ENCODE measurements at regions not wholly inside any gene's neighbourhood (a gene's known extent, or its start where the extent isn't known, plus 50 kb on each side); places are given as distances from the start of the nearest gene placed in this dataset.

- Histone ChIP-seq H3K36me3 (ENCODE audit: insufficient read depth, low read length) (no peaks in the 10 kb centered on the region), H3K79me2 (ENCODE audit: control insufficient read depth, insufficient read depth, low read length, unreplicated experiment) (no peaks in the 10 kb centered on the region), H3K27me3 (ENCODE audit: insufficient read depth, low read length) (no peaks in the 10 kb centered on the region), H3K4me3 (ENCODE audit: low read depth, low read length) (no peak overlapping the region), H3K4me1 (ENCODE audit: control insufficient read depth, insufficient read depth, low read length, unreplicated experiment) (peaks cover under 1% of the 10 kb centered on the region), H3K27ac (ENCODE audit: low read depth, low read length) (no peak overlapping the region), H2AFZ (ENCODE audit: low read length, unreplicated experiment) (no peak overlapping the region)
Measured at GRCh38 chr17:69822314-69822875, 252.6 kb upstream of the KCNJ16 start.

GRCh38 chr17:69828087-69828486 lies 246.9 kb upstream of the KCNJ16 start:
- Histone ChIP-seq H3K4me1 (ENCODE audit: control insufficient read depth, insufficient read depth, low read length, unreplicated experiment) (peaks cover 16% of the 10 kb centered on the region), H3K36me3 (ENCODE audit: insufficient read depth, low read length) (no peaks in the 10 kb centered on the region), H2AFZ (ENCODE audit: low read length, unreplicated experiment) (no peak overlapping the region), H3K79me2 (ENCODE audit: control insufficient read depth, insufficient read depth, low read length, unreplicated experiment) (no peaks in the 10 kb centered on the region), H3K27me3 (ENCODE audit: insufficient read depth, low read length) (no peaks in the 10 kb centered on the region), H3K4me3 (ENCODE audit: low read depth, low read length) (no peak overlapping the region), H3K27ac (ENCODE audit: low read depth, low read length) (peak overlapping the region; percentile 20; the same call in 1 of the 2 replicates)

GRCh38 chr17:69834494-69834893 lies 240.5 kb upstream of the KCNJ16 start:
- Histone ChIP-seq H2AFZ (ENCODE audit: low read length, unreplicated experiment) (no peak overlapping the region), H3K36me3 (ENCODE audit: insufficient read depth, low read length) (no peaks in the 10 kb centered on the region), H3K4me1 (ENCODE audit: control insufficient read depth, insufficient read depth, low read length, unreplicated experiment) (peaks cover 5% of the 10 kb centered on the region), H3K4me3 (ENCODE audit: low read depth, low read length) (no peak overlapping the region), H3K27me3 (ENCODE audit: insufficient read depth, low read length) (no peaks in the 10 kb centered on the region), H3K79me2 (ENCODE audit: control insufficient read depth, insufficient read depth, low read length, unreplicated experiment) (no peaks in the 10 kb centered on the region), H3K27ac (ENCODE audit: low read depth, low read length) (no peak overlapping the region)

GRCh38 chr17:69851736-69852135 lies 223.3 kb upstream of the KCNJ16 start:
- H3K4me3 ChIP-seq (ENCODE audit: low read depth, low read length): no peak overlapping the region

GRCh38 chr17:69853541-69854224 lies 221.3 kb upstream of the KCNJ16 start:
- Histone ChIP-seq H3K4me3 (ENCODE audit: low read depth, low read length) (no peak overlapping the region), H3K4me1 (ENCODE audit: control insufficient read depth, insufficient read depth, low read length, unreplicated experiment) (peaks cover 21% of the 10 kb centered on the region), H3K36me3 (ENCODE audit: insufficient read depth, low read length) (no peaks in the 10 kb centered on the region), H3K79me2 (ENCODE audit: control insufficient read depth, insufficient read depth, low read length, unreplicated experiment) (no peaks in the 10 kb centered on the region), H3K27me3 (ENCODE audit: insufficient read depth, low read length) (no peaks in the 10 kb centered on the region), H2AFZ (ENCODE audit: low read length, unreplicated experiment) (no peak overlapping the region), H3K27ac (ENCODE audit: low read depth, low read length) (no peak overlapping the region)

More at GRCh38 chr17:69851736-69852135, 223.3 kb upstream of the KCNJ16 start:
- H3K4me1 ChIP-seq (ENCODE audit: control insufficient read depth, insufficient read depth, low read length, unreplicated experiment): peaks cover 16% of the 10 kb centered on the region
- no peaks in the 10 kb centered on the region for H3K79me2 ChIP-seq (ENCODE audit: control insufficient read depth, insufficient read depth, low read length, unreplicated experiment)
- H3K27ac ChIP-seq (ENCODE audit: low read depth, low read length): no peak overlapping the region
- H2AFZ ChIP-seq (ENCODE audit: low read length, unreplicated experiment): no peak overlapping the region
- no peaks in the 10 kb centered on the region for H3K36me3 ChIP-seq (ENCODE audit: insufficient read depth, low read length)
- no peaks in the 10 kb centered on the region for H3K27me3 ChIP-seq (ENCODE audit: insufficient read depth, low read length)

GRCh38 chr17:69854225-69854780 lies 220.7 kb upstream of the KCNJ16 start:
- H3K27me3 ChIP-seq (ENCODE audit: insufficient read depth, low read length): no peaks in the 10 kb centered on the region
- H3K4me3 ChIP-seq (ENCODE audit: low read depth, low read length): no peak overlapping the region
- no peak overlapping the region for H2AFZ ChIP-seq (ENCODE audit: low read length, unreplicated experiment)
- H3K27ac ChIP-seq (ENCODE audit: low read depth, low read length): no peak overlapping the region
- H3K79me2 ChIP-seq (ENCODE audit: control insufficient read depth, insufficient read depth, low read length, unreplicated experiment): no peaks in the 10 kb centered on the region
- peaks cover 21% of the 10 kb centered on the region for H3K4me1 ChIP-seq (ENCODE audit: control insufficient read depth, insufficient read depth, low read length, unreplicated experiment)
- H3K36me3 ChIP-seq (ENCODE audit: insufficient read depth, low read length): no peaks in the 10 kb centered on the region

GRCh38 chr17:69856946-69857345 lies 218.1 kb upstream of the KCNJ16 start:
- peak overlapping the region; percentile 58 for H3K27ac ChIP-seq (ENCODE audit: low read depth, low read length)
- no peaks in the 10 kb centered on the region for H3K27me3 ChIP-seq (ENCODE audit: insufficient read depth, low read length)
- H3K4me1 ChIP-seq (ENCODE audit: control insufficient read depth, insufficient read depth, low read length, unreplicated experiment): peaks cover 21% of the 10 kb centered on the region
- H3K79me2 ChIP-seq (ENCODE audit: control insufficient read depth, insufficient read depth, low read length, unreplicated experiment): no peaks in the 10 kb centered on the region
- no peaks in the 10 kb centered on the region for H3K36me3 ChIP-seq (ENCODE audit: insufficient read depth, low read length)
- no peak overlapping the region for H2AFZ ChIP-seq (ENCODE audit: low read length, unreplicated experiment)
- no peak overlapping the region for H3K4me3 ChIP-seq (ENCODE audit: low read depth, low read length)

GRCh38 chr17:69857412-69857835 lies 217.6 kb upstream of the KCNJ16 start:
- H3K27me3 ChIP-seq (ENCODE audit: insufficient read depth, low read length): no peaks in the 10 kb centered on the region
- H3K4me1 ChIP-seq (ENCODE audit: control insufficient read depth, insufficient read depth, low read length, unreplicated experiment): peaks cover 21% of the 10 kb centered on the region
- H3K27ac ChIP-seq (ENCODE audit: low read depth, low read length): peak overlapping the region; percentile 58
- no peaks in the 10 kb centered on the region for H3K36me3 ChIP-seq (ENCODE audit: insufficient read depth, low read length)
- H2AFZ ChIP-seq (ENCODE audit: low read length, unreplicated experiment): no peak overlapping the region
- no peaks in the 10 kb centered on the region for H3K79me2 ChIP-seq (ENCODE audit: control insufficient read depth, insufficient read depth, low read length, unreplicated experiment)
- no peak overlapping the region for H3K4me3 ChIP-seq (ENCODE audit: low read depth, low read length)

GRCh38 chr17:69858460-69858859 lies 216.6 kb upstream of the KCNJ16 start:
- H3K36me3 ChIP-seq (ENCODE audit: insufficient read depth, low read length): no peaks in the 10 kb centered on the region
- H3K79me2 ChIP-seq (ENCODE audit: control insufficient read depth, insufficient read depth, low read length, unreplicated experiment): no peaks in the 10 kb centered on the region
- no peak overlapping the region; the same call in 1 of the 2 replicates for H3K27ac ChIP-seq (ENCODE audit: low read depth, low read length)
- peaks cover 21% of the 10 kb centered on the region for H3K4me1 ChIP-seq (ENCODE audit: control insufficient read depth, insufficient read depth, low read length, unreplicated experiment)
- H2AFZ ChIP-seq (ENCODE audit: low read length, unreplicated experiment): no peak overlapping the region
- H3K4me3 ChIP-seq (ENCODE audit: low read depth, low read length): no peak overlapping the region
- H3K27me3 ChIP-seq (ENCODE audit: insufficient read depth, low read length): no peaks in the 10 kb centered on the region

GRCh38 chr17:69860142-69860680 lies 214.8 kb upstream of the KCNJ16 start:
- Histone ChIP-seq H3K36me3 (ENCODE audit: insufficient read depth, low read length) (no peaks in the 10 kb centered on the region), H3K79me2 (ENCODE audit: control insufficient read depth, insufficient read depth, low read length, unreplicated experiment) (no peaks in the 10 kb centered on the region), H2AFZ (ENCODE audit: low read length, unreplicated experiment) (no peak overlapping the region), H3K4me1 (ENCODE audit: control insufficient read depth, insufficient read depth, low read length, unreplicated experiment) (peaks cover 14% of the 10 kb centered on the region), H3K27ac (ENCODE audit: low read depth, low read length) (no peak overlapping the region), H3K4me3 (ENCODE audit: low read depth, low read length) (no peak overlapping the region), H3K27me3 (ENCODE audit: insufficient read depth, low read length) (no peaks in the 10 kb centered on the region)

- H3K27ac ChIP-seq (ENCODE audit: low read depth, low read length): no peak overlapping the region
- peaks cover 5% of the 10 kb centered on the region for H3K4me1 ChIP-seq (ENCODE audit: control insufficient read depth, insufficient read depth, low read length, unreplicated experiment)
- H2AFZ ChIP-seq (ENCODE audit: low read length, unreplicated experiment): no peak overlapping the region
- H3K79me2 ChIP-seq (ENCODE audit: control insufficient read depth, insufficient read depth, low read length, unreplicated experiment): no peaks in the 10 kb centered on the region
- no peaks in the 10 kb centered on the region for H3K36me3 ChIP-seq (ENCODE audit: insufficient read depth, low read length)
- no peaks in the 10 kb centered on the region for H3K27me3 ChIP-seq (ENCODE audit: insufficient read depth, low read length)
- H3K4me3 ChIP-seq (ENCODE audit: low read depth, low read length): no peak overlapping the region
Measured at GRCh38 chr17:69864462-69864861, 210.6 kb upstream of the KCNJ16 start.
